SK-N-SH (cell line): ENCODE measurements at regions not wholly inside any gene's neighbourhood (a gene's known extent, or its start where the extent isn't known, plus 50 kb on each side); places are given as distances from the start of the nearest gene placed in this dataset.

ENCODE experiments used
- CHD2 ChIP-seq: fragments of 150-350 bp; IDR thresholded peaks from 2 replicates; pipeline ENCODE4 v1.6.1; 2018; ENCODE audit warnings: low read length; ENCODE audit not compliant: partially characterized antibody
- POLR2AphosphoS5 ChIP-seq: IDR thresholded peaks from 2 replicates; pipeline ENCODE4 v1.6.1; 2012; ENCODE audit warnings: low read depth, low read length
- RAD21 ChIP-seq: IDR thresholded peaks from 2 replicates; pipeline ENCODE4 v1.6.1; 2012; ENCODE audit warnings: mild to moderate bottlenecking, low read length
- RCOR1 ChIP-seq: fragments of 150-350 bp; IDR thresholded peaks from 2 replicates; pipeline ENCODE4 v1.6.1; 2017; ENCODE audit warnings: antibody characterized with exemption, low read length
- RFX5 ChIP-seq: IDR thresholded peaks from 2 replicates; pipeline ENCODE4 v1.6.1; 2012; ENCODE audit warnings: mild to moderate bottlenecking, improper control_type of control experiment, low read length
- TF ChIP-seq, protein P1 (sequence below): fragments of 200-600 bp; sonication (generic); IDR thresholded peaks from 2 replicates; pipeline ENCODE4 v1.6.1; 2017; ENCODE audit warnings: antibody characterized with exemption, mild to moderate bottlenecking, moderate library complexity

- TF ChIP-seq, protein P1, sequence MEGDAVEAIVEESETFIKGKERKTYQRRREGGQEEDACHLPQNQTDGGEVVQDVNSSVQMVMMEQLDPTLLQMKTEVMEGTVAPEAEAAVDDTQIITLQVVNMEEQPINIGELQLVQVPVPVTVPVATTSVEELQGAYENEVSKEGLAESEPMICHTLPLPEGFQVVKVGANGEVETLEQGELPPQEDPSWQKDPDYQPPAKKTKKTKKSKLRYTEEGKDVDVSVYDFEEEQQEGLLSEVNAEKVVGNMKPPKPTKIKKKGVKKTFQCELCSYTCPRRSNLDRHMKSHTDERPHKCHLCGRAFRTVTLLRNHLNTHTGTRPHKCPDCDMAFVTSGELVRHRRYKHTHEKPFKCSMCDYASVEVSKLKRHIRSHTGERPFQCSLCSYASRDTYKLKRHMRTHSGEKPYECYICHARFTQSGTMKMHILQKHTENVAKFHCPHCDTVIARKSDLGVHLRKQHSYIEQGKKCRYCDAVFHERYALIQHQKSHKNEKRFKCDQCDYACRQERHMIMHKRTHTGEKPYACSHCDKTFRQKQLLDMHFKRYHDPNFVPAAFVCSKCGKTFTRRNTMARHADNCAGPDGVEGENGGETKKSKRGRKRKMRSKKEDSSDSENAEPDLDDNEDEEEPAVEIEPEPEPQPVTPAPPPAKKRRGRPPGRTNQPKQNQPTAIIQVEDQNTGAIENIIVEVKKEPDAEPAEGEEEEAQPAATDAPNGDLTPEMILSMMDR = no peak
- no peak for TF ChIP-seq RAD21
- TF ChIP-seq CHD2 = no peak
- no peak for TF ChIP-seq POLR2AphosphoS5
- no peak for TF ChIP-seq RCOR1
- no peak for TF ChIP-seq RFX5
Measured at GRCh38 chr1:170306513-170306910, 160.8 kb downstream of the NTMT2 start.
